Panc1 (cell line): ENCODE measurements at regions not wholly inside any gene's neighbourhood (a gene's known extent, or its start where the extent isn't known, plus 50 kb on each side); places are given as distances from the start of the nearest gene placed in this dataset.

ENCODE experiments used
- ATAC-seq: fragments of 200-7000 bp; cut with Tn5 transposase; 2 replicates; pipeline ENCODE4 v1.9.1; 2020; ENCODE audit warnings: mild to moderate bottlenecking, moderate library complexity
- BruUV-seq: library from RNA; stranded (reverse); fragments of 400-500 nt; replicated peaks from 2 replicates; lab custom pipeline; 2021; lab: Mats Ljungman, UMichigan
- CTCF ChIA-PET: fragments of 300-600 bp; sonication (Branson Sonifier 250); formaldehyde crosslinking; loops from one replicate; lab custom pipeline; 2022; ENCODE audit warnings: antibody characterized with exemption; lab: Charles Lee
- POLR2A ChIA-PET: fragments of 300-600 bp; sonication (Branson Sonifier 250); formaldehyde crosslinking; loops from one replicate; lab custom pipeline; 2022; ENCODE audit warnings: antibody characterized with exemption; lab: Charles Lee
- DNase-seq: peaks from one replicate; pipeline ENCODE4 v3.0.0-alpha.2; 2010; ENCODE audit warnings: low read depth, low spot score
- H3K27ac ChIP-seq: 2 replicates; pipeline ENCODE4 v1.5.1; 2011; ENCODE audit warnings: mild to moderate bottlenecking, low read length, inconsistent platforms
- H3K27me3 ChIP-seq: fragments of 200-500 bp; sonication (Bioruptor generic); 2 replicates; pipeline ENCODE4 v1.6.0; 2014; ENCODE audit warnings: low read length, inconsistent platforms; ENCODE audit not compliant: control insufficient read depth, insufficient read depth
- H3K36me3 ChIP-seq: fragments of 200-500 bp; sonication (Bioruptor generic); 2 replicates; pipeline ENCODE4 v1.5.1; 2014; ENCODE audit warnings: inconsistent platforms, mild to moderate bottlenecking, low read length, moderate library complexity; ENCODE audit not compliant: control insufficient read depth, insufficient read depth
- H3K4me1 ChIP-seq: 2 replicates; pipeline ENCODE4 v1.5.1; 2011; ENCODE audit warnings: inconsistent platforms, mild to moderate bottlenecking, low read length, moderate library complexity; ENCODE audit not compliant: control insufficient read depth, insufficient read depth
- H3K4me3 ChIP-seq, 2 experiments: 2 replicates each; pipeline ENCODE4 v1.5.1; 2011 to 2012; ENCODE audit warnings: low read depth in 2 of 2, low read length in 2 of 2, mild to moderate bottlenecking in 2 of 2, inconsistent platforms in 1 of 2, moderate library complexity in 1 of 2
- H3K9me3 ChIP-seq: fragments of 200-500 bp; sonication (Bioruptor generic); 2 replicates; pipeline ENCODE4 v1.5.1; 2014; ENCODE audit warnings: low read depth, mild to moderate bottlenecking, inconsistent platforms, low read length, moderate library complexity; ENCODE audit not compliant: control insufficient read depth, insufficient read depth
- CTCF ChIP-seq: fragments of 450-650 bp; IDR thresholded peaks from 2 replicates; pipeline ENCODE4 v1.5.1; 2017; ENCODE audit warnings: mild to moderate bottlenecking
- POLR2AphosphoS5 ChIP-seq: IDR thresholded peaks from 2 replicates; pipeline ENCODE4 v1.6.1; 2012; ENCODE audit warnings: mild to moderate bottlenecking, low read depth, low read length, moderate library complexity
- REST ChIP-seq, 2 experiments: IDR thresholded peaks; 2 replicates each; pipeline ENCODE4 v1.6.1; 2011 to 2012; ENCODE audit warnings: low read depth in 2 of 2, control low read depth in 1 of 2, low read length in 1 of 2, mild to moderate bottlenecking in 1 of 2, moderate library complexity in 1 of 2; ENCODE audit not compliant: insufficient read depth in 1 of 2
- SIN3A ChIP-seq: IDR thresholded peaks from 2 replicates; pipeline ENCODE4 v1.6.1; 2012; ENCODE audit warnings: low read depth, mild to moderate bottlenecking, low read length, moderate library complexity, borderline replicate concordance; ENCODE audit not compliant: insufficient read depth
- TCF7L2 ChIP-seq: IDR thresholded peaks from 2 replicates; pipeline ENCODE4 v1.6.1; 2011; ENCODE audit warnings: mild to moderate bottlenecking, low read depth, low read length, inconsistent platforms
- in situ Hi-C: cut with HindIII; loops from 2 replicates; pipeline ENCODE4 v1.10.0; 2016; ENCODE audit warnings: low sequenced_read_pairs, low pct_unique_long_range_greater_than_20kb
- intact Hi-C: fragments of 100-400 bp; cut with micrococcal nuclease; formaldehyde crosslinking; loops from one replicate; pipeline ENCODE4 v1.10.0; 2022; ENCODE audit not compliant: unreplicated experiment

DNA sequence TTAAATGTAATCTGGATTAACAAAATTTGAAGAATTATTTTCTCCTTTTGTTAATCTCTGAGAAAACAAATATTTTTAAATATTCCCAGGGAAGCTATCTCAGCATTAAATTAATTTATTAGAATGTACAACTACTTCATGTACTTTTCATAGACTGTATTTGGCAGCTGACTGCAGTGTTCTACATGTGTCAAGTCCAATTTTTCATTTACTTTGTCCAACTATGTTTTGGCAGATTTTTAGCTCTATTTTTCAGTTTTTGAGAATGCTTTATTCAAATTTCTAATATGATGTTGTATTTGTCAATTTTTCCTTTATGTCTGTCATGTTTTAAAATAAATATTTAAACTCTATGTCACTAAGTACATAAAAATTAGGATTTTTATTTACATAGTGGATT, 925.1 kb downstream of the OTOL1 start:
- intact Hi-C loops (no loop called here), in situ Hi-C loops (no loop called here)
- Histone ChIP-seq H3K27ac (no peak overlapping the region), H3K4me1 (no peaks in the 10 kb centered on the region), H3K4me3 (no peak overlapping the region), H3K36me3 (no peaks in the 10 kb centered on the region), H3K27me3 (no peaks in the 10 kb centered on the region), H3K9me3 (no peaks in the 10 kb centered on the region)
- ChIA-PET POLR2A (no interaction called here), CTCF (no interaction called here)
- DNase-seq (no peak), ATAC-seq (no peak)
- TF ChIP-seq TCF7L2 = no peak
- no peak for TF ChIP-seq REST (IDR thresholded peaks at IDR 0.05; ENCODE audit: insufficient read depth in 1 of 2, low read depth in 2 of 2, low read length in 1 of 2)
- no peak for TF ChIP-seq POLR2AphosphoS5
- TF ChIP-seq SIN3A = no peak
- no peak for TF ChIP-seq CTCF
- no TSS peak for BruUV-seq

DNA sequence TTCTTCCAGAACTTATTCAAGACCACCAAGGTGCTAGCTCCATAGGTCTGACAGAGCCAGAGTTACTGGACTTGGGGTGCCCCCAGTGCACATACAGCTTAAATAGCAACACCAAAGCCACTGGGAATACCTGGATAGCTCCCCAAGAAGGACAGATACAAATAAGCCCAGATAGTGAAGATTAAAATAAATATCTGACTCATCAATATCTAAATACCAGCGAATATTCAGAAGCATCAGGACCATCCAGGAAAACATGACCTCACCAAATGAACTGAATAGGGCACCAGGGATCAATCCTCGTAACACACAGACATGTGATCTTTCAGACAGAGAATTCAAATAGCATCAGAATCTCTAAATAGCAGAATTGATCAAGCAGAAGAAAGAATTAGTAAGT, 931.6 kb downstream of the OTOL1 start:
- Histone ChIP-seq H3K27me3 (no peaks in the 10 kb centered on the region), H3K9me3 (no peaks in the 10 kb centered on the region), H3K4me1 (no peaks in the 10 kb centered on the region), H3K36me3 (no peaks in the 10 kb centered on the region), H3K4me3 (no peak overlapping the region), H3K27ac (no peak overlapping the region)
- no peak for DNase-seq
- no peak for TF ChIP-seq POLR2AphosphoS5
- TF ChIP-seq SIN3A = no peak
- TF ChIP-seq REST (IDR thresholded peaks at IDR 0.05; ENCODE audit: insufficient read depth in 1 of 2, low read depth in 2 of 2, low read length in 1 of 2) = no peak
- TF ChIP-seq CTCF = no peak
- no peak for TF ChIP-seq TCF7L2
- no TSS peak for BruUV-seq
- intact Hi-C loops (no loop called here), in situ Hi-C loops (no loop called here)
- ChIA-PET POLR2A (no interaction called here), CTCF (no interaction called here)
- ATAC-seq = no peak
